GM12873 (cell line): ENCODE measurements at regions not wholly inside any gene's neighbourhood (a gene's known extent, or its start where the extent isn't known, plus 50 kb on each side); places are given as distances from the start of the nearest gene placed in this dataset.

Experiments
- CTCF ChIP-seq: IDR thresholded peaks from 2 replicates; pipeline ENCODE4 v1.5.1; 2012; ENCODE audit warnings: low read depth, mild to moderate bottlenecking, moderate library complexity, low read length, control low read depth; ENCODE audit not compliant: insufficient read depth; ENCODE audit errors: missing control alignments

- no peak for TF ChIP-seq CTCF
These were observed 244.4 kb downstream of the LRRIQ3 start for GRCh38 chr1:73953586-73953985.

GRCh38 chr1:73953186-73953585 lies 244.8 kb downstream of the LRRIQ3 start:
- TF ChIP-seq CTCF: no peak

GRCh38 chr1:73948055-73948454 lies 249.9 kb downstream of the LRRIQ3 start:
- TF ChIP-seq CTCF: no peak

- no peak for TF ChIP-seq CTCF
These were observed 251.0 kb downstream of the LRRIQ3 start for GRCh38 chr1:73947009-73947408.

- no peak for TF ChIP-seq CTCF
These were observed 254.7 kb downstream of the LRRIQ3 start for GRCh38 chr1:73943270-73943669.

GRCh38 chr1:73930293-73930692 lies 267.7 kb downstream of the LRRIQ3 start:
- no peak for TF ChIP-seq CTCF

- no peak for TF ChIP-seq CTCF
These were observed 283.0 kb downstream of the LRRIQ3 start for GRCh38 chr1:73914951-73915350.
